ENCODE measurements at regions not wholly inside any gene's neighbourhood (a gene's known extent, or its start where the extent isn't known, plus 50 kb on each side); places are given as distances from the start of the nearest gene placed in this dataset.

DNA sequence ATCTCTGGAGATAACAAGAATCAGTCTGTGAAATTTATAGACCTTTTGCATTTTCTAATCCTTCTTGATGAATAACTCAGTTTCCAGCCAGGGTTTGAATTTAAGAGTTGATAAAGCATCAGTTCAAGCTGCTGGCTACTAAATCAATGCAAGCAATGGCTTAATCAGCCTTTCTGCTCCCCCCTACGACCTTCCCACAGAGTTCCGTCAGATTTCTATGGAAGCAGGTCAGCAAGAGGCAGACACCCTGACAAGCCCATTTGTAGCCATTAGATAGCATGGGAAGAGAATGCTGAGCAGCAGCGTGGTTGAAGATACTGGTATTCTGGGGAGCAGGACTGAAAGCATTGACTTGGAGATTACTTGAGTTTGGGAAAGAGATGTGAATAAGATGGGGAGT, 868.1 kb downstream of the KCNJ2 start:
- Mint-ChIP-seq H3K27me3 (ENCODE audit: insufficient read depth, unreplicated experiment) (no peaks in the 10 kb centered on the region), H3K4me3 (ENCODE audit: unreplicated experiment) (no peak overlapping the region), H3K9me3 (ENCODE audit: unreplicated experiment) (no peaks in the 10 kb centered on the region), H3K27ac (ENCODE audit: low read depth, unreplicated experiment) (no peak overlapping the region), H3K4me1 (ENCODE audit: insufficient read depth, unreplicated experiment) (no peaks in the 10 kb centered on the region), H3K36me3 (ENCODE audit: insufficient read depth, unreplicated experiment) (no peaks in the 10 kb centered on the region)
- no TSS peak for BruUV-seq (replicated peaks)
- ChIA-PET CTCF (no interaction called here), POLR2A (no interaction called here)
- DNase-seq (ENCODE audit: unreplicated experiment): no peak
- no peak for TF ChIP-seq CTCF (IDR thresholded peaks at IDR 0.05; ENCODE audit: unreplicated experiment)
- intact Hi-C loops (cut with micrococcal nuclease): no loop called here

DNA sequence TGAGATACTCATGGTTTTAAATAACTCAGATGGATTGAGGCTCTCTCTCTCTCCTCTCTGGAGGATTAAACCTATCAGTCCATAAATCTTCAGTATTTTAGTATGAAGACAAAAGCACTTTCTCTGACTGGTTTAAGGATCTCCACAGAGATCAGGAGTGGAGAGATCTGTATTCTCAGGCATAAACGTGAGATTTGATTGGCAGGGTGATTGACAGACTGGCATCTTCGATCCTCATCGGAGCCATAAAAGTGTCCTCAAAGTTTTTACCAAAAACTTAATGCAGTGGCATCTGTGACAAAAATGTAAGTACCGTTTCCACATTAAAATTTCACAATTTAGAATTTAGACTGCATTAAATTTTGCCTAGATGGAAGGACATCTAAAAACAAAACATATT, 870.1 kb downstream of the KCNJ2 start:
- H3K4me1 Mint-ChIP-seq (ENCODE audit: insufficient read depth, unreplicated experiment): peaks cover 11% of the 10 kb centered on the region
- H3K36me3 Mint-ChIP-seq (ENCODE audit: insufficient read depth, unreplicated experiment): no peaks in the 10 kb centered on the region
- H3K27ac Mint-ChIP-seq (ENCODE audit: low read depth, unreplicated experiment): no peak overlapping the region
- POLR2A ChIA-PET: no interaction called here
- H3K4me3 Mint-ChIP-seq (ENCODE audit: unreplicated experiment): no peak overlapping the region
- DNase-seq (ENCODE audit: unreplicated experiment): no peak
- H3K9me3 Mint-ChIP-seq (ENCODE audit: unreplicated experiment): no peaks in the 10 kb centered on the region
- no TSS peak for BruUV-seq (replicated peaks)
- TF ChIP-seq CTCF (IDR thresholded peaks at IDR 0.05; ENCODE audit: unreplicated experiment): no peak
- intact Hi-C loops (cut with micrococcal nuclease): no loop called here
- CTCF ChIA-PET: no interaction called here
- H3K27me3 Mint-ChIP-seq (ENCODE audit: insufficient read depth, unreplicated experiment): no peaks in the 10 kb centered on the region

- POLR2A ChIA-PET: interaction anchor here (0.7 kb wide), 1 partner anchor 420 kb away, joined by 3 read pairs; no protein-coding TSS in a partner anchor
- no peaks in the 10 kb centered on the region for H3K9me3 Mint-ChIP-seq (ENCODE audit: unreplicated experiment)
- DNase-seq (ENCODE audit: unreplicated experiment): no peak
- intact Hi-C loops (cut with micrococcal nuclease): no loop called here
- TF ChIP-seq CTCF (IDR thresholded peaks at IDR 0.05; ENCODE audit: unreplicated experiment): no peak
- CTCF ChIA-PET: no interaction called here
- no peak overlapping the region for H3K27ac Mint-ChIP-seq (ENCODE audit: low read depth, unreplicated experiment)
- BruUV-seq (replicated peaks): no TSS peak
- H3K4me3 Mint-ChIP-seq (ENCODE audit: unreplicated experiment): no peak overlapping the region
- no peaks in the 10 kb centered on the region for H3K36me3 Mint-ChIP-seq (ENCODE audit: insufficient read depth, unreplicated experiment)
- H3K27me3 Mint-ChIP-seq (ENCODE audit: insufficient read depth, unreplicated experiment): no peaks in the 10 kb centered on the region
- no peaks in the 10 kb centered on the region for H3K4me1 Mint-ChIP-seq (ENCODE audit: insufficient read depth, unreplicated experiment)
Measured at GRCh38 chr17:71052971-71053370, 883.6 kb downstream of the KCNJ2 start.

DNA sequence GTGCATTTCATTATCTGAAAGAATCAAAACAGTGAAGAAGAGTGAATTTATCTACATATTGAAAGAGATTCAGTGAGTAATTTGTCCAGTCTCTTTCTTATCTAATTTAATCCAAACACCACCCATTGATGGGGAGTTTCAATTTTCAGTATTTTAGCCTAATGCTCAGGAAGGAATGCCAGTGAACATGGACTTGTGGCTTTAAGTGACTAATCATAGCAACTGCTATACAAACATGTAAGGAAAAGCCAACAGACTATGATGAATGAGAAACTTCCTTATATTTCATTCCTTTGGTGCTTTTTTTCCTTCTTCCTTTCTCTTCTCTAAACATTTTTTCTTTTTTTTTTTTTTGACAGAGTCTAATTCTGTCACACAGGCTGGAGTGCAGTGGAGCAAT, 885.8 kb downstream of the KCNJ2 start:
- H3K27ac Mint-ChIP-seq (ENCODE audit: low read depth, unreplicated experiment): no peak overlapping the region
- intact Hi-C loops (cut with micrococcal nuclease): no loop called here
- no peaks in the 10 kb centered on the region for H3K4me1 Mint-ChIP-seq (ENCODE audit: insufficient read depth, unreplicated experiment)
- no peaks in the 10 kb centered on the region for H3K36me3 Mint-ChIP-seq (ENCODE audit: insufficient read depth, unreplicated experiment)
- no peaks in the 10 kb centered on the region for H3K27me3 Mint-ChIP-seq (ENCODE audit: insufficient read depth, unreplicated experiment)
- peak; percentile 17 for DNase-seq (ENCODE audit: unreplicated experiment)
- TF ChIP-seq CTCF (IDR thresholded peaks at IDR 0.05; ENCODE audit: unreplicated experiment): no peak
- ChIA-PET POLR2A (interaction anchor here (1.8 kb wide), 1 partner anchor 9 kb away, joined by 5 read pairs; no protein-coding TSS in a partner anchor), CTCF (no interaction called here)
- H3K4me3 Mint-ChIP-seq (ENCODE audit: unreplicated experiment): no peak overlapping the region
- BruUV-seq (replicated peaks): no TSS peak
- H3K9me3 Mint-ChIP-seq (ENCODE audit: unreplicated experiment): peaks cover 1% of the 10 kb centered on the region

All from MCF 10A (cell line).